HG02763 (cell line): ENCODE measurements at regions not wholly inside any gene's neighbourhood (a gene's known extent, or its start where the extent isn't known, plus 50 kb on each side); places are given as distances from the start of the nearest gene placed in this dataset.

Experiments used
- ATAC-seq: cut with Tn5 transposase; IDR thresholded peaks from one replicate; pipeline ENCODE4 v1.9.1; 2021; ENCODE audit warnings: mild to moderate bottlenecking, moderate library complexity; ENCODE audit not compliant: unreplicated experiment

DNA sequence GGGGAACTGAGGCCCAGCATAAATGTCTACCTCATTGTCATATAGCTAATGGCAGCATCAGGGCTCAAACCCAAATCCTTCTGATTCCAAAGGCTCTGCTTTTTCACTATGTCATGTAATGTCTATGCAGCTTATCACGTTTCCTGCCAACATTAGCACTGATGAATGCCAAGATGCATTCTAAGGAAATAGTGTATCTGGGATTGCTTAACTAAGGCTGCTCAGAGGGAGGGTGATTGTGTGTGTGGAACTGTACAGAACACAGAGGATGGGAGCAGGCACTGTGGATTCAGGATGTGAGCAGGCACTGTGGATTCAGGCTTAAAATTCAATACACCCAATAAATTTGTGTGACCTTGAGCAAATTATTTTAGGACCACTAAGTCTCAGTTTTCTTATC lies 456.4 kb upstream of the DEPDC1 start:
- ATAC-seq = no peak

GRCh38 chr1:68954841-68955240 lies 458.0 kb upstream of the DEPDC1 start:
- no peak for ATAC-seq

- ATAC-seq = no peak
Observed at GRCh38 chr1:68955424-68955823, 458.5 kb upstream of the DEPDC1 start.

- ATAC-seq = no peak
Observed at GRCh38 chr1:68958958-68959357, 462.1 kb upstream of the DEPDC1 start.

DNA sequence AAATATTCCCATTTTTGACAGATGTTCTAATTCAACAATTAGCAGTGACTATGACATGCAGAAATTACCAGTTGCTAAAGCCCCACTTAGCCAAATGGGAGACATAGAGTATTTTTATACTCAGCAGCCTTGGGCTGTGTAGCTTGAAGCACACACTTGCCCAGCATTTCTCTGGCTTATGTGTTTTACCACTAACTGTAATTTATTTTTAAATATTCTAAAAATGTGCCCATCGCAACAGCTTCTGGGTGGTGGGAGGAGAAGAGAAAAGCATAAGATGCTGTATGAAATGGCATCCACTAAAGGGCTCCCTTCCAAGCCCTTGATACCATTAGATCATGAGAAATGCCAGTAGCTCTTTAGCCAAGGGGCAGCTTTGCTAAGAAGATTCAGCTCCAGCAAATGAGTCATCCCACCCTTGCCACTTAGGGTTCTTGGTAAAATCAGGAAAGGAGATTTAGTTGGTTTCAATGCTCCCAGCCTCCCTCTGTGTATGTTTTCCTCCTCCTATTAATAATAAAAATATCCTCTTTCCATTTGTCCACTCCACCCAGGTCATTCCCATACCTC lies 462.7 kb upstream of the DEPDC1 start:
- ATAC-seq = no peak

- no peak for ATAC-seq
Observed at GRCh38 chr1:68961143-68961542, 464.3 kb upstream of the DEPDC1 start.

DNA sequence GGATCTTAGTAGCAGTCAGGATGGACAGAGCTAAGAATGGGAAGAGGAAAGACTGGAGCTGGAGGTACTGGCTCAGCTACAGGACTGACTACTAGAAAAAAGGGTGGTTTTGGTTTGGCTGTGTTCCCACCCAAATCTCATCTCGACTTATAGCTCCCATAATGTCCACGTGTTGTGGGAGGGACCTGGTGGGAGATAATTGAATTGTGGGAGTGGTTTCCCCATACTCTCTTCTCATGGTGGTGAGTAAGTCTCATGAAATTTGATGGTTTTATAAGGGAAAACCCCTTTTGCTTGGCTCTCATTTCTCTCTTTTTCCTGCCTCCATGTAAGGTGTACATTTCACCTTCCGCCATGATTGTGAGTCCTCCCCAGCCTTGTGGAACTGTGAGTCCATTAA lies 466.5 kb upstream of the DEPDC1 start:
- ATAC-seq = no peak

GRCh38 chr1:68969441-68969840 lies 472.6 kb upstream of the DEPDC1 start:
- ATAC-seq = no peak

- no peak for ATAC-seq
Observed at GRCh38 chr1:68970571-68970970, 473.7 kb upstream of the DEPDC1 start.

DNA sequence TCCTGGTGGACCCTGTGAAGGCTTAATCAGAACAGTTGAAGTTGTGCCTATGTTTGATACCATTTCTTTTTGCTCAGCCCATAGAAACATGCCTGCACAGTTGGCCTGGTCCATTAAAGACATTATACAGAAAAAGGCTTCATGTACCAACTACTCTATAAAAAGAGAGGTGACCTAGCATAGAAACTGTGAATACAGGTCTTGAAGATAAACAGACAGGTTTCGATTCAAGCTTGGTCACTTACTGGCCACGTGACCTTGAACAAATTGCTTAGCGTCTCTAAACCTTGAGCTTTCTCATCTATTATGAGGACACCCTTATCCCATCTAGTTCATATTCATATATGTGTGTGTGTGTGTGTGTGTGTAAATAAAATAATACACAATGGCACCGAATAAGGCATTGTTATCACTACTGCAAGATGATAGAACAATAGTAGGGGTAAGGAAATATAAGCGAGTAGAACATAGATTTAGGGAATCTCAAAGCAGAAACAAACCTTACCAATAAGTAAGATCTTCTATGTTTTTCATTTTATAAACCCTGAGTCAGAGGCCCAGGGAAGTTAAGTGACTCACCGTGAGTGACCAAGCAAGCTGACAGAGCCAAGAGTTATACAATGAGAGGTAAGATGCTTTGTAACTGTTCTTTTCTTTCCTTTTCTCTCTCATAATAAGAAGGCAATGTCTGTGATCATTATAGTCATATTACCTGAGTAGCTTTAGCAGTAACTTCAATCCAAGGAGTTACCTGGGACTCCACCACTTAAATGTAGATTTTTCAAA lies 476.8 kb upstream of the DEPDC1 start:
- ATAC-seq = no peak

- ATAC-seq = no peak
Observed at GRCh38 chr1:68974447-68974846, 477.6 kb upstream of the DEPDC1 start.

- ATAC-seq = no peak
Observed at GRCh38 chr1:68975212-68975933, 478.5 kb upstream of the DEPDC1 start.

GRCh38 chr1:68976916-68977610 lies 480.2 kb upstream of the DEPDC1 start:
- ATAC-seq = no peak

GRCh38 chr1:68979891-68980290 lies 483.0 kb upstream of the DEPDC1 start:
- ATAC-seq = no peak

DNA sequence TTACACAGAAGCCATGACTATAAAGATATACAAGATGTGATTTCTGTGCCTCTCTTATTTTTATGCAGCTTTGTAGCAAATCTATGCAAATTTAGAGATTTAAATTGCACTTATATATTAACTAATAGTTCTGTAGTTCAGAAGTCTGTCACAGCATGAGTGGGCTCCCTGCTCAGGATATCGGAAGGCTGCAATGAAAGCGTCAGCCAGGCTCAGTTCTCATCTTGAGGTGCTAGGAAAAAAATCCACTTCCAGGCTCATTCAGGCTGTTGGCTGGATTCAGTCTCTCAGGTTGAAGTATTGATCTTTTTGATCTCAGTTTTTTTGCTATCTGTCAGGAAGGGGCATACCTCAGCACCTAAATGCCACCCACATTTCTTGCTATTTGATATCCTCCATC lies 487.4 kb upstream of the DEPDC1 start:
- ATAC-seq = no peak

- ATAC-seq = no peak
Observed at GRCh38 chr1:68994096-68994495, 497.2 kb upstream of the DEPDC1 start.

DNA sequence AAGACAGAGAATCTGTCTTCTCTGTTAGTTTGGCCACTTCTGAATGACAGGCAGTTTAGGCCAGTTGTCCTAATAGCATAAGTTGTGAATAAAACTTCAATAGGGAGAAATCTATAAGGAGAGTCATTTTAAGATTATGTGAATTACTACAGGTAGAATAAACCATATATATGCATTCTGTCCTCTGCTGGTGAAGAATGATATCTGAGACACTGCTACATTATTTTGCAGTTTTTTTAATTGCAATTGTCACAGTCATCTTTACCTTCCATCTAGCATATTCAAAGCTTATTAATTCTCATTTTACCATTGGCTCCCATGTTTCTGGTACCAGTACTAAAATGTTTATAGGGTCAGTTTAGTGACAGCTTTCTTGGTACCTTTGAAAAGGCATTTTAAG lies 519.6 kb upstream of the DEPDC1 start:
- no peak for ATAC-seq

DNA sequence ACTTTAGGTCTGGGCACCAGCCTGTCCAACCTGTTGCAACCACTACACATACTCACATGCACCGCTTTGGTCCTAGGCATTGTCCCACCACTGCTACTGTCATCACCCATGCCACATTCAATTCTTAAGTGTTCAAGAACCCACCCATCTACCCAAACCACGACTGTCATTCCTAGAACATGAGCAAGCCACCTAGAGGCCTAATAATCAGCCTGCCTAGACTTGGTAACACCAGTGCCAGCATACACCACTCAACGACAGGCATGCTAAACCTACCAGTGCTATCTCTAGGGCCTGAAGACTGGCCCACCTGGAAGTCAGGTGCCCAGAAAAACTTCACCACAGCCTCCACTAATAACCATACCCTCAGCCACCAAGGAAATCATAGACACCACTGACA lies 532.8 kb upstream of the DEPDC1 start:
- no peak for ATAC-seq

DNA sequence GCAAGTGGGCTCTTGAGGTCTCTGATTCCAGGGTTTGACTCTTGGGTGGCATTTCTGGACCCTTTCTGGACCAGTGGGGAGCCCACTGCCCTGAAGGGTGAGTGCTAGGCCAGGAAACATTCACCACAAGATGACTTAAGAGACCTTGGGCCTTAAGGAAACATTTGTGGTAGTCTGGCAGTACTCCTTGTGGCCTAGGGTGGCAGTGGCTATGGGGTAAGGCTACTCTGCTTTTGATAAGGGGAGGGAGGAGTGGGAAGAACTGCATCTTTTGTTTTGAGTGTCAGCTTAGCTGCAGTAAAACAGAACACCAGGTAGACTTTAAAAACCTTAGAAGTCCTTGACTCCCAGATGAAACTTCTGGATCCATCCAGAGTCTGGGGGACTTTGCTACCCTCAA lies 529.3 kb upstream of the LRRC7 start:
- no peak for ATAC-seq

GRCh38 chr1:69045572-69045971 lies 522.1 kb upstream of the LRRC7 start:
- ATAC-seq = no peak

GRCh38 chr1:69055194-69055593 lies 512.5 kb upstream of the LRRC7 start:
- ATAC-seq = peak; percentile 47

- ATAC-seq = no peak
Observed at GRCh38 chr1:69058454-69058853, 509.3 kb upstream of the LRRC7 start.
